Gastroesophageal sphincter (tissue), 4 donors: ENCODE measurements at regions not wholly inside any gene's neighbourhood (a gene's known extent, or its start where the extent isn't known, plus 50 kb on each side); places are given as distances from the start of the nearest gene placed in this dataset.

Experiments
- ATAC-seq: fragments of 150-250 bp; one replicate; pipeline ENCODE4 v1.9.1; 2016; ENCODE audit warnings: mild to moderate bottlenecking, moderate library complexity
- H3K27ac ChIP-seq, 4 donors: fragments of 200-600 bp; sonication (generic) in 3 of 4; 1 replicate in 3 of 4; 2 replicates in 1 of 4; pipeline ENCODE4 v1.5.1; 2016 to 2019
- H3K27me3 ChIP-seq: fragments of 200-600 bp; sonication (generic); one replicate; pipeline ENCODE4 v1.5.1; 2019
- H3K36me3 ChIP-seq, 2 donors: fragments of 200-600 bp; sonication (generic); one replicate each; pipeline ENCODE4 v1.5.1; 2019; ENCODE audit warnings: control low read depth in 1 of 2
- H3K4me1 ChIP-seq, 3 donors: fragments of 200-600 bp; sonication (generic); 1 replicate in 2 of 3; 2 replicates in 1 of 3; pipeline ENCODE4 v1.5.1; 2016 to 2019; ENCODE audit warnings: control low read depth in 2 of 3
- H3K4me3 ChIP-seq, 2 donors: fragments of 200-600 bp; sonication (generic); one replicate each; pipeline ENCODE4 v1.5.1; 2019; ENCODE audit warnings: mild to moderate bottlenecking in 1 of 2, moderate library complexity in 1 of 2
- H3K9me3 ChIP-seq, 3 donors: fragments of 200-600 bp; sonication (generic); one replicate each; pipeline ENCODE4 v1.5.1; 2017 to 2019; ENCODE audit warnings: control low read depth in 2 of 3
- CTCF ChIP-seq, 4 experiments: fragments of 200-600 bp in 2 of 4; fragments of 450-650 bp in 2 of 4; sonication (generic) in 1 of 4; IDR thresholded peaks; one replicate each; pipeline ENCODE4 v1.5.1; 2017 to 2019; ENCODE audit warnings: antibody characterized with exemption in 4 of 4, mild to moderate bottlenecking in 2 of 4, moderate library complexity in 2 of 4
- EP300 ChIP-seq: sonication (generic); formaldehyde crosslinking; IDR thresholded peaks from one replicate; pipeline ENCODE4 v1.6.1; 2017; ENCODE audit warnings: antibody characterized with exemption, mild to moderate bottlenecking
- POLR2A ChIP-seq, 2 donors: fragments of 450-650 bp; IDR thresholded peaks; one replicate each; pipeline ENCODE4 v1.6.1; 2017; ENCODE audit warnings: antibody characterized with exemption in 2 of 2, mild to moderate bottlenecking in 2 of 2, moderate library complexity in 1 of 2
- POLR2AphosphoS5 ChIP-seq: sonication (generic); formaldehyde crosslinking; IDR thresholded peaks from one replicate; pipeline ENCODE4 v1.6.1; 2017; ENCODE audit warnings: antibody characterized with exemption
- WGBS, 2 donors: methylation state at CpG; one replicate each; pipeline ENCODE4 v1.1.5; 2018; ENCODE audit warnings: low coverage in 1 of 2; 5-methylcytosine and 5-hydroxymethylcytosine counted together

- Histone ChIP-seq H3K4me3 (no peak overlapping the region), H3K4me1 (no peaks in the 10 kb centered on the region), H3K27me3 (no peaks in the 10 kb centered on the region), H3K36me3 (no peaks in the 10 kb centered on the region), H3K9me3 (no peaks in the 10 kb centered on the region), H3K27ac (no peak overlapping the region)
- 83 to 100% methylated on average over 1 of the region's 1 CpG for WGBS, 2 donors
- ATAC-seq, result no peak
- TF ChIP-seq CTCF (IDR thresholded peaks at IDR 0.05) (no peak), POLR2A (IDR thresholded peaks at IDR 0.05) (no peak), POLR2AphosphoS5 (no peak), EP300 (no peak)
These were observed 221.1 kb upstream of the NUDT12 start for GRCh38 chr5:103783669-103784068.

- TF ChIP-seq POLR2A (IDR thresholded peaks at IDR 0.05), result no peak
- TF ChIP-seq EP300, result no peak
- no peak for TF ChIP-seq CTCF (IDR thresholded peaks at IDR 0.05)
- no peak for TF ChIP-seq POLR2AphosphoS5
- no peak for ATAC-seq
- H3K4me3 ChIP-seq, result no peak overlapping the region
- 52 to 68% methylated on average over 2 of the region's 2 CpGs for WGBS, 2 donors
- H3K4me1 ChIP-seq, result no peaks in the 10 kb centered on the region
- H3K36me3 ChIP-seq, result no peaks in the 10 kb centered on the region
- H3K9me3 ChIP-seq, result no peaks in the 10 kb centered on the region
- H3K27me3 ChIP-seq, result no peaks in the 10 kb centered on the region
- H3K27ac ChIP-seq, result no peak overlapping the region
These were observed 218.2 kb upstream of the NUDT12 start for GRCh38 chr5:103780794-103781193.

- Histone ChIP-seq H3K27ac (no peak overlapping the region), H3K4me1 (no peaks in the 10 kb centered on the region), H3K27me3 (no peaks in the 10 kb centered on the region), H3K9me3 (no peaks in the 10 kb centered on the region), H3K36me3 (no peaks in the 10 kb centered on the region), H3K4me3 (no peak overlapping the region)
- no peak for ATAC-seq
- TF ChIP-seq CTCF (IDR thresholded peaks at IDR 0.05), result no peak
- WGBS, 2 donors, result 73 to 80% methylated on average over 1 of the region's 1 CpG
These were observed 212.1 kb upstream of the NUDT12 start for GRCh38 chr5:103774721-103775120.

- 90 to 93% methylated on average over 2 of the region's 2 CpGs for WGBS, 2 donors
- no peak for ATAC-seq
- Histone ChIP-seq H3K4me3 (no peak overlapping the region), H3K27me3 (no peaks in the 10 kb centered on the region), H3K27ac (no peak overlapping the region), H3K36me3 (no peaks in the 10 kb centered on the region), H3K9me3 (no peaks in the 10 kb centered on the region), H3K4me1 (no peaks in the 10 kb centered on the region)
- TF ChIP-seq POLR2A (IDR thresholded peaks at IDR 0.05) (no peak), CTCF (IDR thresholded peaks at IDR 0.05) (no peak), EP300 (no peak), POLR2AphosphoS5 (no peak)
These were observed 209.7 kb upstream of the NUDT12 start for GRCh38 chr5:103772248-103772647.

- H3K4me1 ChIP-seq, result no peaks in the 10 kb centered on the region
- H3K9me3 ChIP-seq, result no peaks in the 10 kb centered on the region
- H3K36me3 ChIP-seq, result no peaks in the 10 kb centered on the region
- H3K27me3 ChIP-seq, result no peaks in the 10 kb centered on the region
- no peak for TF ChIP-seq EP300
- no peak overlapping the region for H3K4me3 ChIP-seq
- WGBS, 2 donors, result 100% methylated on average over 1 of the region's 10 CpGs; no CpG with 5 or more reads in 1 of the 2 donors
- no peak for ATAC-seq
- no peak overlapping the region for H3K27ac ChIP-seq
These were observed 201.8 kb upstream of the NUDT12 start for GRCh38 chr5:103764403-103764802.

GRCh38 chr5:103758996-103759395, 196.4 kb upstream of the NUDT12 start:
- Histone ChIP-seq H3K4me1 (no peaks in the 10 kb centered on the region), H3K4me3 (no peak overlapping the region), H3K9me3 (no peaks in the 10 kb centered on the region), H3K27me3 (no peaks in the 10 kb centered on the region), H3K36me3 (no peaks in the 10 kb centered on the region), H3K27ac (no peak overlapping the region)
- WGBS, 2 donors, result 79% methylated on average over 2 of the region's 2 CpGs
- no peak for ATAC-seq
- no peak for TF ChIP-seq EP300
